Activated CD4-positive, alpha-beta T cell treated with anti-CD3 and anti-CD28 coated beads for 36 hours (primary cell): ENCODE measurements at regions not wholly inside any gene's neighbourhood (a gene's known extent, or its start where the extent isn't known, plus 50 kb on each side); places are given as distances from the start of the nearest gene placed in this dataset.

Source experiments
- ATAC-seq: fragments of 200-7000 bp; cut with Tn5 transposase; one replicate; pipeline ENCODE4 v1.10.0; 2021; ENCODE audit warnings: mild to moderate bottlenecking, moderate library complexity
- CTCF ChIA-PET: fragments of 350-600 bp; sonication (Branson Sonifier 250); formaldehyde crosslinking; loops from one replicate; lab custom pipeline; 2021; ENCODE audit warnings: antibody characterized with exemption; lab: Charles Lee
- POLR2A ChIA-PET: fragments of 350-600 bp; sonication (Branson Sonifier 250); formaldehyde crosslinking; loops from one replicate; lab custom pipeline; 2021; ENCODE audit warnings: antibody characterized with exemption, inconsistent platforms; lab: Charles Lee
- DNase-seq: peaks from one replicate; pipeline ENCODE4 v3.0.0-alpha.2; 2020
- H3K27ac Mint-ChIP-seq: one replicate; pipeline ENCODE4 v1.8.0; 2021; ENCODE audit warnings: mixed read lengths
- H3K27me3 Mint-ChIP-seq: one replicate; pipeline ENCODE4 v1.8.0; 2021; ENCODE audit warnings: mixed read lengths
- H3K36me3 Mint-ChIP-seq: one replicate; pipeline ENCODE4 v1.8.0; 2021; ENCODE audit warnings: low read depth, mixed read lengths
- H3K4me1 Mint-ChIP-seq: one replicate; pipeline ENCODE4 v1.8.0; 2021; ENCODE audit warnings: mixed read lengths
- H3K4me3 Mint-ChIP-seq: one replicate; pipeline ENCODE4 v1.8.0; 2021; ENCODE audit warnings: mild to moderate bottlenecking, moderate library complexity, mixed read lengths
- H3K9me3 Mint-ChIP-seq: one replicate; pipeline ENCODE4 v1.8.0; 2021; ENCODE audit warnings: low read depth, mixed read lengths
- intact Hi-C, 2 experiments: fragments of 100-400 bp; cut with DNase I in 1 of 2; cut with micrococcal nuclease in 1 of 2; formaldehyde crosslinking; loops; one replicate each; pipeline versions ENCODE4 v1.14.2 to v1.15.1; 2022 to 2024; cut with DNase I, micrococcal nuclease

GRCh38 chr9:29659736-29660135 lies 2086.5 kb upstream of the C9orf72 start:
- ChIA-PET CTCF (no interaction called here), POLR2A (no interaction called here)
- DNase-seq (no peak), ATAC-seq (no peak)
- H3K4me1 Mint-ChIP-seq: no peaks in the 10 kb centered on the region
- peaks cover 6% of the 10 kb centered on the region for H3K9me3 Mint-ChIP-seq
- no peak overlapping the region for H3K27ac Mint-ChIP-seq
- no peak overlapping the region for H3K4me3 Mint-ChIP-seq
- no peaks in the 10 kb centered on the region for H3K36me3 Mint-ChIP-seq
- H3K27me3 Mint-ChIP-seq: no peaks in the 10 kb centered on the region
- intact Hi-C loops: no loop called here

GRCh38 chr9:29668732-29669131 lies 2095.5 kb upstream of the C9orf72 start:
- Mint-ChIP-seq H3K4me3 (no peak overlapping the region), H3K4me1 (no peaks in the 10 kb centered on the region), H3K36me3 (no peaks in the 10 kb centered on the region), H3K27ac (no peak overlapping the region), H3K27me3 (no peaks in the 10 kb centered on the region), H3K9me3 (peaks cover 1% of the 10 kb centered on the region)
- intact Hi-C loops: no loop called here
- ChIA-PET POLR2A (no interaction called here), CTCF (no interaction called here)
- ATAC-seq (no peak), DNase-seq (no peak)

- CTCF ChIA-PET: no interaction called here
- Mint-ChIP-seq H3K27ac (no peak overlapping the region), H3K9me3 (no peaks in the 10 kb centered on the region), H3K4me3 (no peak overlapping the region), H3K27me3 (no peaks in the 10 kb centered on the region), H3K4me1 (no peaks in the 10 kb centered on the region), H3K36me3 (no peaks in the 10 kb centered on the region)
- intact Hi-C loops: no loop called here
- DNase-seq: no peak
- no peak for ATAC-seq
- POLR2A ChIA-PET: no interaction called here
These were observed 2096.3 kb upstream of the C9orf72 start for GRCh38 chr9:29669613-29670012.

DNA sequence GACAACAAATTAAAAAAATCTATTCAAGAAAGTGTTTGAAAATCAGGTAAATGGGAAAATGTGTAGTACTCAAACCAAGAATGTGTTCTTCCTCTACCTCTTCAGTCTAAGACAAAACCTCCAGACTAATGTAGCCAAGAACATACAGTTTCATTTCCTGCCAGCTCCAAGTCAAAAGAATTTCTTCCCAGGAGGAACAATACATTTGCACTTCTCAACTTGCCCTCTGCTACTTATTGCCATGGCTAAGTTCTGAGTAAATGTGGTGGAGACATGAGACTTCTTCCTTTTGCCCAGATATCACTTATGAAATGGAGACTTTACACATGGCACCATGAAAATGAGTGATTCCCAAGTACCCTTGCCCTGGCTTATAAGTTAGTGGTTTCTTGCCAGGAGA lies 2112.2 kb upstream of the C9orf72 start:
- H3K9me3 Mint-ChIP-seq: peaks cover 12% of the 10 kb centered on the region
- DNase-seq (no peak), ATAC-seq (no peak)
- H3K36me3 Mint-ChIP-seq: no peaks in the 10 kb centered on the region
- H3K27ac Mint-ChIP-seq: no peak overlapping the region
- ChIA-PET CTCF (no interaction called here), POLR2A (no interaction called here)
- intact Hi-C loops: no loop called here
- no peaks in the 10 kb centered on the region for H3K4me1 Mint-ChIP-seq
- no peaks in the 10 kb centered on the region for H3K27me3 Mint-ChIP-seq
- H3K4me3 Mint-ChIP-seq: no peak overlapping the region

GRCh38 chr9:29691145-29691544 lies 2117.9 kb upstream of the C9orf72 start:
- Mint-ChIP-seq H3K27ac (no peak overlapping the region), H3K4me3 (no peak overlapping the region), H3K4me1 (no peaks in the 10 kb centered on the region), H3K27me3 (no peaks in the 10 kb centered on the region), H3K9me3 (peaks cover 15% of the 10 kb centered on the region), H3K36me3 (no peaks in the 10 kb centered on the region)
- ChIA-PET CTCF (no interaction called here), POLR2A (no interaction called here)
- DNase-seq (no peak), ATAC-seq (no peak)
- intact Hi-C loops: loop anchor here in 1 of 2 experiments (5.0 kb wide), 1 partner anchor 1964 kb away; no protein-coding TSS in a partner anchor

GRCh38 chr9:29691758-29692407 lies 2118.6 kb upstream of the C9orf72 start:
- Mint-ChIP-seq H3K4me1 (no peaks in the 10 kb centered on the region), H3K27ac (no peak overlapping the region), H3K27me3 (no peaks in the 10 kb centered on the region), H3K9me3 (peaks cover 15% of the 10 kb centered on the region), H3K4me3 (no peak overlapping the region), H3K36me3 (no peaks in the 10 kb centered on the region)
- ChIA-PET POLR2A (no interaction called here), CTCF (interaction anchor here (0.7 kb wide), 1 partner anchor 805 kb away, joined by 3 read pairs; no protein-coding TSS in a partner anchor)
- peak; percentile 8 for DNase-seq
- intact Hi-C loops: loop anchor here in 1 of 2 experiments (5.0 kb wide), 1 partner anchor 1965 kb away; no protein-coding TSS in a partner anchor
- ATAC-seq: no peak

DNA sequence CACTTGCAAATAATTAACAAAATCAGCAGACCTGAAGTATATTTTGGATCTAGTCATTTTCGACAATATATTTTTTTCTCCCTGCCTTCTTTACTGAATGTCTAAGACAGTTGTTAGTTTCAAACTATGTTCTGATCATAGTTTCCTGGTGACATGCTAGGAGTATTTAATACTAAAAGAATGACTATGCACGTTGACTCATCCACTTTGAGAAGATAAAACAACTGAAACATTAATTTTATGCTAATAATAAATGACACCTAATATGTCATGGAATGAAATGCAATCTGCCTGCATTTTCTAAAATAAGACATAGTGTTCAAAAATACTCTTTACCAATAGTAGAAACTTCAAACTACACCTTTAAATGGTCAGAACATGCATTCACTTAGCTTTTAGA lies 2123.7 kb upstream of the C9orf72 start:
- no peak overlapping the region for H3K4me3 Mint-ChIP-seq
- ATAC-seq (no peak), DNase-seq (no peak)
- H3K27me3 Mint-ChIP-seq: no peaks in the 10 kb centered on the region
- CTCF ChIA-PET: interaction anchor here (0.6 kb wide), 1 partner anchor 32 kb away, joined by 3 read pairs; no protein-coding TSS in a partner anchor
- H3K9me3 Mint-ChIP-seq: peaks cover 11% of the 10 kb centered on the region
- H3K4me1 Mint-ChIP-seq: no peaks in the 10 kb centered on the region
- POLR2A ChIA-PET: no interaction called here
- H3K36me3 Mint-ChIP-seq: no peaks in the 10 kb centered on the region
- no peak overlapping the region for H3K27ac Mint-ChIP-seq
- intact Hi-C loops: no loop called here

DNA sequence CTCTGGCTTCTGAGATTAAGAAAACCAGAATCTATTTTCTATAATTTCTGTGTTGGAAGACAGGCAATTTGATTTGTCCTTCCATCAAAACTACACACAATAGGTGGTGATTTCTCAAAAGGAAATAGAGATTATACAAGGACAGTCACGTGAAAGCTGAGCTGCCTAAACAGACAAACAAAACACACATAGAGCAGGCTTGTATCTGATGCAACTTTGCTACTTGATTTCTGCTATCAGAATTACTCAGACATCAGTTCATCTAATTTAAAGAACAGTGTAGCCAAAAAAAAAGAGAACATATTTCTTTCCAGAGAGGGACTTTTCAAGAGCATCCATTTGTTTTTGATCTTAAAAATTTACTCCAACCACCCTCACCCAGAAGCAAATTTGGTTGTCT lies 2128.3 kb upstream of the C9orf72 start:
- H3K27me3 Mint-ChIP-seq: no peaks in the 10 kb centered on the region
- ChIA-PET CTCF (interaction anchor here (0.7 kb wide), 1 partner anchor 257 kb away, joined by 3 read pairs; no protein-coding TSS in a partner anchor), POLR2A (no interaction called here)
- H3K36me3 Mint-ChIP-seq: no peaks in the 10 kb centered on the region
- ATAC-seq (no peak), DNase-seq (no peak)
- no peak overlapping the region for H3K27ac Mint-ChIP-seq
- no peaks in the 10 kb centered on the region for H3K9me3 Mint-ChIP-seq
- no peak overlapping the region for H3K4me3 Mint-ChIP-seq
- no peaks in the 10 kb centered on the region for H3K4me1 Mint-ChIP-seq
- intact Hi-C loops: loop anchor here in 1 of 2 experiments (10.0 kb wide), 1 partner anchor 57 kb away; no protein-coding TSS in a partner anchor

- DNase-seq (no peak), ATAC-seq (no peak)
- H3K36me3 Mint-ChIP-seq: no peaks in the 10 kb centered on the region
- H3K4me1 Mint-ChIP-seq: no peaks in the 10 kb centered on the region
- H3K4me3 Mint-ChIP-seq: no peak overlapping the region
- intact Hi-C loops: loop anchor here in 1 of 2 experiments (10.0 kb wide), 1 partner anchor 57 kb away; no protein-coding TSS in a partner anchor
- no peak overlapping the region for H3K27ac Mint-ChIP-seq
- POLR2A ChIA-PET: no interaction called here
- no peaks in the 10 kb centered on the region for H3K9me3 Mint-ChIP-seq
- no peaks in the 10 kb centered on the region for H3K27me3 Mint-ChIP-seq
- CTCF ChIA-PET: interaction anchor here (0.7 kb wide), 1 partner anchor 257 kb away, joined by 3 read pairs; no protein-coding TSS in a partner anchor
These were observed 2128.7 kb upstream of the C9orf72 start for GRCh38 chr9:29701971-29702370.

DNA sequence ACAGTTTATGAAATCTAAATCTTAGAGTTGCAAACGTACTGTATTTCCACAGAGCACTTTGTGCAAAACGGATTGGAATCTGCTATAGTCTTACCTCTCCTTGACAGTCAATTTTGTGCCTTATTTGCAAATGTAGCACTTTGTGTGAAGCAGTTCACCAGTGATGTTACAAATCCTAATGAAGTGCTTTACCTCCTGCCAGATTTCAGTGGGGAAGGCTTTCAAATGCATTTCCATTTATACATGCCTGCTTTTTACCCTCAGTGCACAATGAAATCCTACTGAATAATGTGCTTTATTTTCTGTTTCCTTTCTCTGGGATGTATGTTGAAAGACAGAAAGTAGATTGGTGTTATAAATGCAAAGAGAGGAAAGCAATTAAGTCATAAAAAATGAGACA lies 2141.6 kb upstream of the C9orf72 start:
- Mint-ChIP-seq H3K27me3 (no peaks in the 10 kb centered on the region), H3K4me3 (no peak overlapping the region), H3K4me1 (no peaks in the 10 kb centered on the region), H3K9me3 (peaks cover 3% of the 10 kb centered on the region), H3K27ac (no peak overlapping the region), H3K36me3 (no peaks in the 10 kb centered on the region)
- ATAC-seq (no peak), DNase-seq (no peak)
- CTCF ChIA-PET: no interaction called here
- POLR2A ChIA-PET: no interaction called here
- intact Hi-C loops: no loop called here

DNA sequence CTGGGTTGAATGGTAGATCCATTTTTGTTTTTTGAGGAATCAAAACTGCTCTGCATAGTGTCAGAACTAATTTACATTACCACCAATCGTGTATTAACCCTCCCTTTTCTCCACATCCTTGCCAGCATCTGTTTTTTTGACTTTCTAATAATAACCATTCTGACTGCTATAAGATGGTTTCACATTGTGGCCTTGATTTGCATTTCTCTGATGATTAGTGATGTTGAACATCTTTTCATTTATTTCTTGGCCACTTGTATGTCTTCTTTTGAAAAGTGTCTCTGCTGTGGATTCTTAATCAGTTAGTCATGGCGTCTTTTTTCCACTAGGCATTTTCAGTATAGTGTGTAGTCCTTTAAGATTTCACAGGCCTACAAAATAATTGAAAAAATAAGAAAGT lies 2144.3 kb upstream of the C9orf72 start:
- no peaks in the 10 kb centered on the region for H3K36me3 Mint-ChIP-seq
- no peak overlapping the region for H3K4me3 Mint-ChIP-seq
- ChIA-PET CTCF (no interaction called here), POLR2A (no interaction called here)
- no peak overlapping the region for H3K27ac Mint-ChIP-seq
- peaks cover 3% of the 10 kb centered on the region for H3K9me3 Mint-ChIP-seq
- no peaks in the 10 kb centered on the region for H3K27me3 Mint-ChIP-seq
- no peaks in the 10 kb centered on the region for H3K4me1 Mint-ChIP-seq
- DNase-seq (no peak), ATAC-seq (no peak)
- intact Hi-C loops: no loop called here

- DNase-seq: no peak
- H3K27ac Mint-ChIP-seq: no peak overlapping the region
These were observed 2156.9 kb upstream of the C9orf72 start for GRCh38 chr9:29730163-29730562.

More at GRCh38 chr9:29730163-29730562, 2156.9 kb upstream of the C9orf72 start:
- intact Hi-C loops: no loop called here
- Mint-ChIP-seq H3K4me1 (no peaks in the 10 kb centered on the region), H3K4me3 (no peak overlapping the region), H3K9me3 (peaks cover 16% of the 10 kb centered on the region), H3K27me3 (no peaks in the 10 kb centered on the region), H3K36me3 (no peaks in the 10 kb centered on the region)
- no peak for ATAC-seq
- ChIA-PET POLR2A (no interaction called here), CTCF (interaction anchor here (0.7 to 1.0 kb wide), 2 partner anchors 9 to 715 kb away, joined by 3 read pairs; no protein-coding TSS in a partner anchor)
